ENCODE measurements at regions not wholly inside any gene's neighbourhood (a gene's known extent, or its start where the extent isn't known, plus 50 kb on each side); places are given as distances from the start of the nearest gene placed in this dataset.

DNA sequence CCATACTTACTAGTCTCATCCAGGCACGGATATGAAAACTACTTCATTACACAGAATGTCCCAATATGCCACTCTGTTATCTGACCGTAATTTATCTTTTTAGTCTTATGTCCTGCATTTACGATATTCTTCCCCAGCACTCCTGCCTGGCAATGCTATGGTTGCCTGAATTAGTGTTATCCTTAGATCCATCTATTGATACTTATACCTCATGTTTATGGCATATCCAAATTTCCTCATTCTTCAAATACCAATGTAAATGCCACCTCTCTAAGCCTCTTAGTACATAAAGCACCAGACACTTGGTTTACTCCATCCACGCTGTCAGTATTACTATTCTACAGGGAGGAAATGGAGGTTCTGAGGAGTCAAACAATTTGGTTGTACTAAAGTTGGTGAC lies 507.8 kb upstream of the NMUR2 start:
- Histone ChIP-seq H3K27me3 (ENCODE audit: control insufficient read depth in 3 of 3, insufficient read depth in 3 of 3, low read length in 2 of 3) (no peaks in the 10 kb centered on the region), H3K9ac (ENCODE audit: insufficient read depth in 1 of 2, low read length in 2 of 2) (no peak overlapping the region), H3K36me3 (ENCODE audit: control insufficient read depth in 4 of 4, insufficient read depth in 4 of 4, low read length in 4 of 4) (no peaks in the 10 kb centered on the region), H3K9me3 (ENCODE audit: control insufficient read depth in 4 of 4, insufficient read depth in 3 of 4, low read length in 3 of 4) (no peaks in the 10 kb centered on the region), H3K4me1 (ENCODE audit: control insufficient read depth in 5 of 5, insufficient read depth in 5 of 5, low read length in 5 of 5) (no peaks in the 10 kb centered on the region), H3K27ac (ENCODE audit: low read depth in 1 of 2, low read length in 1 of 2) (no peak overlapping the region), H3K4me3 (no peak overlapping the region)
- no peak for ATAC-seq (ENCODE audit: insufficient read depth, low FRiP score)
- no peak for DNase-seq
- TF ChIP-seq, protein P1, sequence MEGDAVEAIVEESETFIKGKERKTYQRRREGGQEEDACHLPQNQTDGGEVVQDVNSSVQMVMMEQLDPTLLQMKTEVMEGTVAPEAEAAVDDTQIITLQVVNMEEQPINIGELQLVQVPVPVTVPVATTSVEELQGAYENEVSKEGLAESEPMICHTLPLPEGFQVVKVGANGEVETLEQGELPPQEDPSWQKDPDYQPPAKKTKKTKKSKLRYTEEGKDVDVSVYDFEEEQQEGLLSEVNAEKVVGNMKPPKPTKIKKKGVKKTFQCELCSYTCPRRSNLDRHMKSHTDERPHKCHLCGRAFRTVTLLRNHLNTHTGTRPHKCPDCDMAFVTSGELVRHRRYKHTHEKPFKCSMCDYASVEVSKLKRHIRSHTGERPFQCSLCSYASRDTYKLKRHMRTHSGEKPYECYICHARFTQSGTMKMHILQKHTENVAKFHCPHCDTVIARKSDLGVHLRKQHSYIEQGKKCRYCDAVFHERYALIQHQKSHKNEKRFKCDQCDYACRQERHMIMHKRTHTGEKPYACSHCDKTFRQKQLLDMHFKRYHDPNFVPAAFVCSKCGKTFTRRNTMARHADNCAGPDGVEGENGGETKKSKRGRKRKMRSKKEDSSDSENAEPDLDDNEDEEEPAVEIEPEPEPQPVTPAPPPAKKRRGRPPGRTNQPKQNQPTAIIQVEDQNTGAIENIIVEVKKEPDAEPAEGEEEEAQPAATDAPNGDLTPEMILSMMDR (IDR thresholded peaks at IDR 0.05; ENCODE audit: control extremely low read depth, extremely low read depth), result no peak
- 66 to 69% methylated on average over 4 of the region's 4 CpGs for WGBS, 2 donors

DNA sequence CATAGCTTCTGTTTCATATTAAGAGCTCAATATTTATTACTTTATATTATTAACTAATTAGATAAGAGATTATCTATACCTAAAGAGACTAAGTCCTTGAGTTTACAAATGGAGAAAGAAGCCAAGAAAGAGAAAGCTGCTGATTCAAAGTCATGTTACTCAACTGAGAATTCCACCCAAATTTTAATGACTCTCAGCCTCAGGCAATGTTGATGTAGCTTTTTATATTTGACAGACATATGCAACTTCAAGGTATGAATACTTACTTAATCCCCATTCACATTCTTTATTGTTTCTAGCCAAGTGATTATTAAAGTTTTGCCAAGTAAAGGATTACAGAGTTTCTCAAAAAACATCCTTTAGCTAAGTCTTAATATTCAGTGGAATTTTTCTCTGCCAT lies 527.5 kb upstream of the NMUR2 start:
- Histone ChIP-seq H3K27me3 (ENCODE audit: control insufficient read depth in 3 of 3, insufficient read depth in 3 of 3, low read length in 2 of 3) (no peaks in the 10 kb centered on the region), H3K9me3 (ENCODE audit: control insufficient read depth in 4 of 4, insufficient read depth in 3 of 4, low read length in 3 of 4) (peaks cover 0 to 2% (median 0%) of the 10 kb centered on the region in 4 donors), H3K4me1 (ENCODE audit: control insufficient read depth in 5 of 5, insufficient read depth in 5 of 5, low read length in 5 of 5) (no peaks in the 10 kb centered on the region), H3K9ac (ENCODE audit: insufficient read depth in 1 of 2, low read length in 2 of 2) (no peak overlapping the region), H3K36me3 (ENCODE audit: control insufficient read depth in 4 of 4, insufficient read depth in 4 of 4, low read length in 4 of 4) (no peaks in the 10 kb centered on the region), H3K27ac (ENCODE audit: low read depth in 1 of 2, low read length in 1 of 2) (no peak overlapping the region), H3K4me3 (no peak overlapping the region)
- TF ChIP-seq, protein P1 (IDR thresholded peaks at IDR 0.05; ENCODE audit: control extremely low read depth, extremely low read depth), result no peak
- DNase-seq, result no peak
- ATAC-seq (ENCODE audit: insufficient read depth, low FRiP score), result no peak

GRCh38 chr5:152933056-152933455 lies 528.0 kb upstream of the NMUR2 start:
- TF ChIP-seq, protein P1 (IDR thresholded peaks at IDR 0.05; ENCODE audit: control extremely low read depth, extremely low read depth), result no peak
- Histone ChIP-seq H3K4me3 (no peak overlapping the region), H3K27ac (ENCODE audit: low read depth in 1 of 2, low read length in 1 of 2) (no peak overlapping the region), H3K4me1 (ENCODE audit: control insufficient read depth in 5 of 5, insufficient read depth in 5 of 5, low read length in 5 of 5) (no peaks in the 10 kb centered on the region), H3K36me3 (ENCODE audit: control insufficient read depth in 4 of 4, insufficient read depth in 4 of 4, low read length in 4 of 4) (no peaks in the 10 kb centered on the region), H3K27me3 (ENCODE audit: control insufficient read depth in 3 of 3, insufficient read depth in 3 of 3, low read length in 2 of 3) (no peaks in the 10 kb centered on the region), H3K9ac (ENCODE audit: insufficient read depth in 1 of 2, low read length in 2 of 2) (no peak overlapping the region), H3K9me3 (ENCODE audit: control insufficient read depth in 4 of 4, insufficient read depth in 3 of 4, low read length in 3 of 4) (peaks cover 0 to 2% (median 0%) of the 10 kb centered on the region in 4 donors)
- no peak for DNase-seq
- ATAC-seq (ENCODE audit: insufficient read depth, low FRiP score), result no peak
- whole genome bisulfite sequencing, 2 donors, result 67 to 78% methylated on average over 2 of the region's 2 CpGs

- Histone ChIP-seq H3K4me3 (no peak overlapping the region), H3K9me3 (ENCODE audit: control insufficient read depth in 4 of 4, insufficient read depth in 3 of 4, low read length in 3 of 4) (peaks cover 0 to 6% (median 1%) of the 10 kb centered on the region in 4 donors), H3K36me3 (ENCODE audit: control insufficient read depth in 4 of 4, insufficient read depth in 4 of 4, low read length in 4 of 4) (no peaks in the 10 kb centered on the region), H3K27me3 (ENCODE audit: control insufficient read depth in 3 of 3, insufficient read depth in 3 of 3, low read length in 2 of 3) (no peaks in the 10 kb centered on the region), H3K9ac (ENCODE audit: insufficient read depth in 1 of 2, low read length in 2 of 2) (no peak overlapping the region), H3K27ac (ENCODE audit: low read depth in 1 of 2, low read length in 1 of 2) (no peak overlapping the region), H3K4me1 (ENCODE audit: control insufficient read depth in 5 of 5, insufficient read depth in 5 of 5, low read length in 5 of 5) (no peaks in the 10 kb centered on the region)
- WGBS, 2 donors, result 84 to 92% methylated on average over 1 of the region's 1 CpG
- ATAC-seq (ENCODE audit: insufficient read depth, low FRiP score), result no peak
- TF ChIP-seq, protein P1 (IDR thresholded peaks at IDR 0.05; ENCODE audit: control extremely low read depth, extremely low read depth), result no peak
- no peak for DNase-seq
Measured at GRCh38 chr5:152938630-152939029, 533.6 kb upstream of the NMUR2 start.

Data from lung (tissue), 11 donors.